Vagina (tissue), 2 donors: ENCODE measurements at regions not wholly inside any gene's neighbourhood (a gene's known extent, or its start where the extent isn't known, plus 50 kb on each side); places are given as distances from the start of the nearest gene placed in this dataset.

Experiments
- DNase-seq, 2 donors: peaks; one replicate each; pipeline ENCODE4 v3.0.0-alpha.2; 2017; ENCODE audit errors: extremely low spot score in 2 of 2
- H3K27ac ChIP-seq: fragments of 200-600 bp; sonication (generic); one replicate; pipeline ENCODE4 v1.5.1; 2019
- H3K27me3 ChIP-seq: fragments of 200-600 bp; sonication (generic); one replicate; pipeline ENCODE4 v1.5.1; 2019
- H3K36me3 ChIP-seq, 2 donors: fragments of 200-600 bp; sonication (generic); one replicate each; pipeline ENCODE4 v1.5.1; 2017 to 2019
- H3K4me1 ChIP-seq: fragments of 200-600 bp; sonication (generic); one replicate; pipeline ENCODE4 v1.5.1; 2019
- H3K4me3 ChIP-seq, 2 donors: fragments of 200-600 bp; sonication (generic); 1 replicate in 1 of 2; 2 replicates in 1 of 2; pipeline ENCODE4 v1.5.1; 2016 to 2019
- H3K9me3 ChIP-seq: fragments of 200-600 bp; sonication (generic); one replicate; pipeline ENCODE4 v1.5.1; 2019
- CTCF ChIP-seq, 3 experiments: fragments of 450-650 bp in 2 of 3; fragments of 200-600 bp in 1 of 3; sonication (generic) in 1 of 3; IDR thresholded peaks; one replicate each; pipeline ENCODE4 v1.5.1; 2017 to 2019; ENCODE audit warnings: antibody characterized with exemption in 3 of 3, mild to moderate bottlenecking in 2 of 3, moderate library complexity in 2 of 3
- POLR2A ChIP-seq, 2 donors: fragments of 450-650 bp; IDR thresholded peaks; one replicate each; pipeline ENCODE4 v1.6.1; 2017; ENCODE audit warnings: antibody characterized with exemption in 2 of 2, mild to moderate bottlenecking in 2 of 2, moderate library complexity in 2 of 2
- POLR2AphosphoS5 ChIP-seq, 2 donors: sonication (generic); formaldehyde crosslinking; IDR thresholded peaks; one replicate each; pipeline ENCODE4 v1.9.0; 2017; ENCODE audit warnings: antibody characterized with exemption in 2 of 2, mild to moderate bottlenecking in 2 of 2, low read depth in 1 of 2; ENCODE audit not compliant: insufficient read depth in 1 of 2
- intact Hi-C: fragments of 100-400 bp; cut with DNase I; formaldehyde crosslinking; loops from one replicate; pipeline ENCODE4 v1.15.1; 2023

GRCh38 chr9:109584205-109584604 lies 86.1 kb upstream of the PTPN3 start:
- Histone ChIP-seq H3K9me3 (no peaks in the 10 kb centered on the region), H3K27me3 (no peaks in the 10 kb centered on the region), H3K4me1 (no peaks in the 10 kb centered on the region), H3K27ac (no peak overlapping the region), H3K4me3 (no peak overlapping the region), H3K36me3 (no peaks in the 10 kb centered on the region)
- no peak for TF ChIP-seq CTCF (IDR thresholded peaks at IDR 0.05)
- TF ChIP-seq POLR2A (IDR thresholded peaks at IDR 0.05): no peak
- no peak for TF ChIP-seq POLR2AphosphoS5 (IDR thresholded peaks at IDR 0.05; ENCODE audit: insufficient read depth in 1 of 2, low read depth in 1 of 2)
- no peak for DNase-seq
- intact Hi-C loops: no loop called here

GRCh38 chr9:109585796-109586195 lies 87.7 kb upstream of the PTPN3 start:
- H3K4me3 ChIP-seq: no peak overlapping the region
- H3K27me3 ChIP-seq: no peaks in the 10 kb centered on the region
- no peak overlapping the region for H3K27ac ChIP-seq
- intact Hi-C loops: no loop called here
- no peak for DNase-seq
- H3K9me3 ChIP-seq: no peaks in the 10 kb centered on the region
- H3K36me3 ChIP-seq: no peaks in the 10 kb centered on the region
- no peak for TF ChIP-seq POLR2A (IDR thresholded peaks at IDR 0.05)
- TF ChIP-seq POLR2AphosphoS5 (IDR thresholded peaks at IDR 0.05; ENCODE audit: insufficient read depth in 1 of 2, low read depth in 1 of 2): no peak
- no peak for TF ChIP-seq CTCF (IDR thresholded peaks at IDR 0.05)
- no peaks in the 10 kb centered on the region for H3K4me1 ChIP-seq

- Histone ChIP-seq H3K36me3 (no peaks in the 10 kb centered on the region), H3K27me3 (no peaks in the 10 kb centered on the region), H3K27ac (no peak overlapping the region), H3K4me3 (no peak overlapping the region), H3K4me1 (no peaks in the 10 kb centered on the region), H3K9me3 (no peaks in the 10 kb centered on the region)
- DNase-seq: no peak
- intact Hi-C loops: no loop called here
- TF ChIP-seq POLR2AphosphoS5 (IDR thresholded peaks at IDR 0.05; ENCODE audit: insufficient read depth in 1 of 2, low read depth in 1 of 2) (no peak), CTCF (IDR thresholded peaks at IDR 0.05) (no peak), POLR2A (IDR thresholded peaks at IDR 0.05) (no peak)
These were observed 88.9 kb upstream of the PTPN3 start for GRCh38 chr9:109586993-109587392.

GRCh38 chr9:109588415-109588814 lies 90.3 kb upstream of the PTPN3 start:
- no peak overlapping the region for H3K4me3 ChIP-seq
- H3K27ac ChIP-seq: no peak overlapping the region
- no peaks in the 10 kb centered on the region for H3K9me3 ChIP-seq
- intact Hi-C loops: no loop called here
- no peaks in the 10 kb centered on the region for H3K27me3 ChIP-seq
- no peak for DNase-seq
- TF ChIP-seq CTCF (IDR thresholded peaks at IDR 0.05) (no peak), POLR2A (IDR thresholded peaks at IDR 0.05) (no peak), POLR2AphosphoS5 (IDR thresholded peaks at IDR 0.05; ENCODE audit: insufficient read depth in 1 of 2, low read depth in 1 of 2) (no peak)
- no peaks in the 10 kb centered on the region for H3K36me3 ChIP-seq
- no peaks in the 10 kb centered on the region for H3K4me1 ChIP-seq

GRCh38 chr9:109590966-109591365 lies 92.9 kb upstream of the PTPN3 start:
- intact Hi-C loops: no loop called here
- no peak for DNase-seq
- H3K27ac ChIP-seq: no peak overlapping the region

More at GRCh38 chr9:109590966-109591365, 92.9 kb upstream of the PTPN3 start:
- Histone ChIP-seq H3K36me3 (no peaks in the 10 kb centered on the region), H3K9me3 (no peaks in the 10 kb centered on the region), H3K4me1 (no peaks in the 10 kb centered on the region), H3K27me3 (no peaks in the 10 kb centered on the region), H3K4me3 (no peak overlapping the region)
- TF ChIP-seq CTCF (IDR thresholded peaks at IDR 0.05): no peak
- no peak for TF ChIP-seq POLR2AphosphoS5 (IDR thresholded peaks at IDR 0.05; ENCODE audit: insufficient read depth in 1 of 2, low read depth in 1 of 2)
- TF ChIP-seq POLR2A (IDR thresholded peaks at IDR 0.05): no peak
